ENCODE measurements at regions not wholly inside any gene's neighbourhood (a gene's known extent, or its start where the extent isn't known, plus 50 kb on each side); places are given as distances from the start of the nearest gene placed in this dataset.

- TF ChIP-seq RFXANK (CRISPR knock-in tag; IDR thresholded peaks at IDR 0.05): no peak
- TF ChIP-seq BCL3 (CRISPR knock-in tag; IDR thresholded peaks at IDR 0.05): no peak
- no peak for TF ChIP-seq CTCF (CRISPR knock-in tag; IDR thresholded peaks at IDR 0.05)
These were observed 79.7 kb upstream of the SSBP2 start for GRCh38 chr5:81830596-81830995.

Data from HepG2 (cell line).